GM12878 (cell line): ENCODE measurements at regions not wholly inside any gene's neighbourhood (a gene's known extent, or its start where the extent isn't known, plus 50 kb on each side); places are given as distances from the start of the nearest gene placed in this dataset.

ENCODE experiments used
- ATAC-seq: fragments of 200-7000 bp; cut with Tn5 transposase; 3 replicates; pipeline ENCODE4 v1.9.1; 2020; ENCODE audit warnings: mild to moderate bottlenecking, moderate library complexity
- BruUV-seq: library from RNA; stranded (reverse); fragments of 400-500 nt; replicated peaks from 2 replicates; lab custom pipeline; 2021; lab: Mats Ljungman, UMichigan
- CTCF ChIA-PET: fragments of 300-600 bp; sonication (Branson Sonifier 250); formaldehyde crosslinking; extraction: SDS; loops from one replicate; lab custom pipeline; 2021; ENCODE audit warnings: inconsistent platforms; lab: Yijun Ruan, JAX
- POLR2A ChIA-PET: fragments of 350-600 bp; formaldehyde crosslinking; extraction: SDS; loops from one replicate; lab custom pipeline; 2021; ENCODE audit warnings: inconsistent platforms; lab: Charles Lee
- RAD21 ChIA-PET: fragments of 300-600 bp; sonication (Branson Sonifier 250); formaldehyde crosslinking; loops from one replicate; lab custom pipeline; 2023; ENCODE audit warnings: antibody characterized with exemption; ENCODE audit not compliant: unreplicated experiment; lab: Charles Lee
- SMC1A ChIA-PET: fragments of 300-600 bp; sonication (Branson Sonifier 250); formaldehyde crosslinking; loops from one replicate; lab custom pipeline; 2023; ENCODE audit not compliant: unreplicated experiment, uncharacterized antibody; lab: Charles Lee
- DNase-seq: peaks from one replicate; pipeline ENCODE4 v3.0.0-alpha.2; 2011; ENCODE audit warnings: low read depth, low spot score
- FAIRE-seq: peaks from 3 replicates; lab custom pipeline; 2011; peaks lifted over from hg19 to GRCh38; lab: Jason Lieb, UNC
- H2AFZ ChIP-seq: 2 replicates; pipeline ENCODE4 v1.6.0; 2011; ENCODE audit warnings: low read depth, low read length, control low read depth; ENCODE audit not compliant: control insufficient read depth
- H3K27ac ChIP-seq: 2 replicates; pipeline ENCODE4 v1.5.1; 2011; ENCODE audit warnings: control low read depth; ENCODE audit not compliant: control insufficient read depth, insufficient read depth
- H3K27me3 ChIP-seq, 2 experiments: replicated peaks in 1 of 2; 2 replicates each; pipeline versions ENCODE4 v1.6.0 to v1.6.1; 2011; ENCODE audit warnings: low read length in 1 of 2; ENCODE audit not compliant: control insufficient read depth in 2 of 2, insufficient read depth in 2 of 2
- H3K36me3 ChIP-seq, 2 experiments: 2 replicates each; pipeline ENCODE4 v1.5.1; 2011; ENCODE audit warnings: low read length in 1 of 2; ENCODE audit not compliant: control insufficient read depth in 2 of 2, insufficient read depth in 2 of 2
- H3K4me1 ChIP-seq: 2 replicates; pipeline ENCODE4 v1.6.1; 2011; ENCODE audit warnings: mild to moderate bottlenecking, low read length, moderate library complexity, mixed read lengths; ENCODE audit not compliant: control insufficient read depth, insufficient read depth
- H3K4me2 ChIP-seq: 2 replicates; pipeline ENCODE4 v1.6.0; 2011; ENCODE audit warnings: control low read depth; ENCODE audit not compliant: control insufficient read depth, insufficient read depth
- H3K4me3 ChIP-seq: fragments of 200-600 bp; sonication (generic); 2 replicates; pipeline ENCODE4 v1.5.1; 2016
- H3K79me2 ChIP-seq: 2 replicates; pipeline ENCODE4 v1.6.0; 2011; ENCODE audit warnings: low read length; ENCODE audit not compliant: control insufficient read depth, insufficient read depth
- H3K9ac ChIP-seq: 2 replicates; pipeline ENCODE4 v1.8.0; 2011; ENCODE audit warnings: low read length, control low read depth, mixed read lengths; ENCODE audit not compliant: control insufficient read depth, insufficient read depth
- H3K9me3 ChIP-seq: replicated peaks from 3 replicates; pipeline ENCODE4 v1.5.1; 2011; ENCODE audit warnings: mild to moderate bottlenecking, low read length; ENCODE audit not compliant: control insufficient read depth, insufficient read depth
- H4K20me1 ChIP-seq: 2 replicates; pipeline ENCODE4 v1.6.0; 2011; ENCODE audit not compliant: control insufficient read depth, insufficient read depth
- DPF2 ChIP-seq: fragments of 450-650 bp; IDR thresholded peaks from 2 replicates; pipeline ENCODE4 v1.6.1; 2017; ENCODE audit warnings: mild to moderate bottlenecking
- MEF2B ChIP-seq: fragments of 450-650 bp; IDR thresholded peaks from 2 replicates; pipeline ENCODE4 v1.6.1; 2018; ENCODE audit warnings: mild to moderate bottlenecking, moderate library complexity; ENCODE audit not compliant: partially characterized antibody, poor library complexity, severe bottlenecking
- POLR2AphosphoS2 ChIP-seq: IDR thresholded peaks from 2 replicates; pipeline ENCODE4 v1.6.1; 2011; ENCODE audit warnings: low read depth, mild to moderate bottlenecking, low read length, improper control_type of control experiment, moderate library complexity
- RAD51 ChIP-seq: fragments of 450-650 bp; IDR thresholded peaks from 2 replicates; pipeline ENCODE4 v1.6.1; 2016; ENCODE audit warnings: moderate library complexity, mild to moderate bottlenecking, inconsistent platforms
- TCF12 ChIP-seq: IDR thresholded peaks from 2 replicates; pipeline ENCODE4 v1.6.1; 2011; ENCODE audit warnings: low read depth, mild to moderate bottlenecking, low read length
- ZNF207 ChIP-seq: fragments of 450-650 bp; IDR thresholded peaks from 2 replicates; pipeline ENCODE4 v1.6.1; 2014; ENCODE audit warnings: antibody characterized with exemption, mild to moderate bottlenecking, borderline replicate concordance
- WGBS: methylation state at CpG from one replicate; pipeline ENCODE4 v1.1.6; 2016; ENCODE audit warnings: low lambda C conversion rate; ENCODE audit not compliant: insufficient replicate concordance, insufficient coverage; ENCODE audit errors: missing lambda C conversion rate; 5-methylcytosine and 5-hydroxymethylcytosine counted together
- in situ Hi-C: fragments of 300-500 bp; cut with MboI; formaldehyde crosslinking; loops from 9 replicates; pipeline ENCODE4 v1.14.3; 2018; ENCODE audit warnings: mixed read lengths
- intact Hi-C: fragments of 100-400 bp; cut with micrococcal nuclease; formaldehyde crosslinking; loops from one replicate; pipeline ENCODE4 v1.14.2; 2022; ENCODE audit not compliant: unreplicated experiment
- TF ChIP-seq, protein P1 (sequence below): fragments of 450-650 bp; IDR thresholded peaks from 2 replicates; pipeline ENCODE4 v1.6.1; 2014; ENCODE audit warnings: mild to moderate bottlenecking

DNA sequence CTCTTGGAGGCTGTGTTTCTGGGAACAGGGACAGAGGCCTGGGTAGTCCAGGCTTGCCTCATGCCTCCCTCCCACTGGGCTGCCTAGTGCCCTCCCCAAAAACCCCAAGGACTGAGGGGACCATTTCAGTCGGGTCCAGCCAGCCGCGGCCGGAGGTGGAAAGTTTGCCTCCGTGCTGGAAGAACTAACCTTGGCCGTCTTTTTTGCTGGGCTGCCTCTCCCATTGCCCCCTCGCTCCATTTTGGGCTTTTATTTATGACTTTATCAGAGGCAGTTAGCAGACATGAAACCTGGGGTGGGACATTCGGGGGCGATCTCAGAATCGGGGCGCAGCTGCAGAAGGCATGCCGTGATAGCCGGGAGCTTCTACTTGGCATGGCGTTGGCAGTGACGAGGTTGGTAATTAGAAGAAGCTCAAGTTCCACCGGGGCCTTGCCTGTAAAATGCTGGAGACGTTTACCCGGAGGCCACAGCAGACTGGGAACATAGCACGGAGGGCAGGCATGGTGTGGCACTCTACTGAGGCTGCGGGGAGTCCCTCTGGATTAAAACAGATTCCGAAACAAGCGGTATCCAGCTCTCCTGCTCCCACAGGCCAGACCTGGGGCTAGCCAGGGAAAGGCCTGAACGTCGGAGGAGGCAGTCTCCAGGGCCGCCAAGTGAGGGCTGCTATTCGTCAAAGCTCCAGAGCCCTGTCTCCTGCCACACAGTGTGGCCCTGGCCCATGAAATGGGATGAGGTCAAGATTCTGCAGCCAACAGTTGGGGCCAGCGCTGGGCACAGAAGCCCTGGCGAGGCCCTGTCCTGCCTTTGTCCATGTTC, 76.4 kb upstream of the PPARA start:
- ChIA-PET CTCF (interaction anchor here (1.0 kb wide), 1 partner anchor 68 kb away, joined by 3 read pairs; no protein-coding TSS in a partner anchor), POLR2A (no interaction called here), RAD21 (no interaction called here), SMC1A (no interaction called here)
- ATAC-seq (no peak), FAIRE-seq (no peak), DNase-seq (no peak)
- no TSS peak for BruUV-seq
- peaks cover 0 to 3% of the 10 kb centered on the region in 2 experiments; a peak in 2 of 4 replicates for H3K27me3 ChIP-seq
- in situ Hi-C loops, result no loop called here
- no peaks in the 10 kb centered on the region for H3K9me3 ChIP-seq
- H3K9ac ChIP-seq, result peak overlapping the region; percentile 36; the same call in 1 of the 2 replicates
- no peaks in the 10 kb centered on the region for H3K36me3 ChIP-seq
- H3K79me2 ChIP-seq, result peaks cover 43% of the 10 kb centered on the region
- H3K4me2 ChIP-seq, result peak overlapping the region; percentile 51; the same call in 1 of the 2 replicates
- TF ChIP-seq RAD51 (no peak), MEF2B (no peak), TCF12 (no peak), POLR2AphosphoS2 (no peak), DPF2 (no peak), ZNF207 (no peak)
- TF ChIP-seq, protein P1, sequence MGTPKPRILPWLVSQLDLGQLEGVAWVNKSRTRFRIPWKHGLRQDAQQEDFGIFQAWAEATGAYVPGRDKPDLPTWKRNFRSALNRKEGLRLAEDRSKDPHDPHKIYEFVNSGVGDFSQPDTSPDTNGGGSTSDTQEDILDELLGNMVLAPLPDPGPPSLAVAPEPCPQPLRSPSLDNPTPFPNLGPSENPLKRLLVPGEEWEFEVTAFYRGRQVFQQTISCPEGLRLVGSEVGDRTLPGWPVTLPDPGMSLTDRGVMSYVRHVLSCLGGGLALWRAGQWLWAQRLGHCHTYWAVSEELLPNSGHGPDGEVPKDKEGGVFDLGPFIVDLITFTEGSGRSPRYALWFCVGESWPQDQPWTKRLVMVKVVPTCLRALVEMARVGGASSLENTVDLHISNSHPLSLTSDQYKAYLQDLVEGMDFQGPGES, result no peak
- H3K27ac ChIP-seq, result no peak overlapping the region
- H3K4me3 ChIP-seq, result peak overlapping the region; percentile 72
- peaks cover 3% of the 10 kb centered on the region for H3K4me1 ChIP-seq
- no peak overlapping the region for H2AFZ ChIP-seq
- intact Hi-C loops, result no loop called here
- no peaks in the 10 kb centered on the region for H4K20me1 ChIP-seq
- 94% methylated on average over 28 of the region's 28 CpGs for WGBS
